ENCODE measurements at regions not wholly inside any gene's neighbourhood (a gene's known extent, or its start where the extent isn't known, plus 50 kb on each side); places are given as distances from the start of the nearest gene placed in this dataset.
"Not testable (repeated sequence)": the region's sequence is repeated elsewhere in the genome, so short reads cannot be mapped to it uniquely, and the experiment has no call there.

DNA sequence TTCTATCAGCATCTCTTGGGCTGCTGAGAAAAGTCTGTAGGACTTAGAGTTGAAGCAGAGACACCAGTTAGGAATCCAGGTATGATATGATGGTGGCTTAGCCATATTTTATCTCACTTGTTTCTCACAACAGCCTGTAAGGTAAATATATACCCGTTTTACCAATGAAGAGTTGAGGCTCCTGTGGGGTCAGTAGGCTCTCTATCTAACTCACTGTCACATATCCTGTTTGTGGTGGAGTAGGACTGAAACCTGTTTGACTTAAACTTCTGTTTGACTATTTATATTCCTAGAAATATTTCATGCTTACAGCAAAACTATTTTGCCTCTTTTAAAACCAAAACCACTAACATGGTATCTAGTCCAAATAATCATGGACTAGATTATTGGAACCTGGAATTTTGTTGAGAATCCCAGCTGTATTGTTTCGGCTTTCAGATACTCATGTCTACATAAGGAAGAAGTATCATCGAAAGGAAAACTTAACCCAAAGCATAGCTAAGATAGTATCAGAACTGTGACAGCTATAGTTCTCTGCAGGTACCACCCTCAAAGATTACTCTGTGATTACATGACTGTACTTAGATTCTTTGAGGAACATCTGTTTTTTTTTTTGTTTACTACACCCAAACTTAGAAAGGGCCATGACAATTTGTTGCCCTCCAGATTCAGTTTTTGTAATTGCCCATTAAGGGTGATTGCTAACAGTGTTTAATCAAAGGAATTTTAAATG is 216.1 kb upstream of the THUMPD2 start:
- DNase-seq: no peak

GRCh38 chr2:39994151-39994550 is 215.1 kb upstream of the THUMPD2 start:
- DNase-seq: no peak

GRCh38 chr2:39991298-39991697 is 212.2 kb upstream of the THUMPD2 start:
- DNase-seq: no peak

- no peak for DNase-seq
Observed at GRCh38 chr2:39990335-39990900, 211.4 kb upstream of the THUMPD2 start.

DNA sequence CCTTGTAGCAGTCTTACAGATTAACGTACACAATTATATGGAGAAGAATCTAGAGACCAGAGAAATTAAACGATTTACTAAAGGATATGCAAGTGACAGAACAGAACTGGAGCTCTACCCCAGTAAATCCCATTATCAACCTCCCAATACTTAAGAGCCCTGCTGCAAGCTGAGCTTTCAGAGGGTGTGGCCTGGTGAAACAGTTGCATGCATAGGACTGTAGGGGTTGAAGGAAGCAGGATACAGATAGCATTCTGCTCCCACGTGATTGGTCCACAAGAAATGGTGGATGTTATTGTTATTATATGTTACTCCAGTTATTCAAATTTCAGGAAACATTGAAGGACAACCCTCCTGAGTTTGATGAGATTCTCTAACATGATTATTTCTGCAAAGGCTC is 210.8 kb upstream of the THUMPD2 start:
- DNase-seq: no peak

DNA sequence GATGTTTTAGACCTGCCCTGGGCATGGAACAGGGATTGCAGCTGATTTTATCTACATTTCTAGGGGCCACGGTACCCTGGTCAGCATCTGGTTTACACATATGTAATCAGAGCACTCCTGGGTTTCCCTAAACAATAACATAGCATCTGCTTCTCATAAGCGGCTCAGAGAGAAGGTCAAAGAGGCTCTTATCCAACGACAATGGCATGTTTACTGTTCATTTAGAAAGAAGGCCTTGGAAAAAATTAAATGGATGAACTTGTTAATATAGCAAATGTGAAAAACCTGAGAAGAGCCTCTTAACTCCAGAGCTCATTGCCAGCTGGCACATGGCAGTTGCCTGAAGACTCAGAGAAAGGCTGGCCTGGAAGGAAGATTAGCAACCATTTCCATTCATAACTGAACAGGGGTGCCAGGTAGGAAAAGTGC is 202.8 kb upstream of the THUMPD2 start:
- no peak for DNase-seq

DNA sequence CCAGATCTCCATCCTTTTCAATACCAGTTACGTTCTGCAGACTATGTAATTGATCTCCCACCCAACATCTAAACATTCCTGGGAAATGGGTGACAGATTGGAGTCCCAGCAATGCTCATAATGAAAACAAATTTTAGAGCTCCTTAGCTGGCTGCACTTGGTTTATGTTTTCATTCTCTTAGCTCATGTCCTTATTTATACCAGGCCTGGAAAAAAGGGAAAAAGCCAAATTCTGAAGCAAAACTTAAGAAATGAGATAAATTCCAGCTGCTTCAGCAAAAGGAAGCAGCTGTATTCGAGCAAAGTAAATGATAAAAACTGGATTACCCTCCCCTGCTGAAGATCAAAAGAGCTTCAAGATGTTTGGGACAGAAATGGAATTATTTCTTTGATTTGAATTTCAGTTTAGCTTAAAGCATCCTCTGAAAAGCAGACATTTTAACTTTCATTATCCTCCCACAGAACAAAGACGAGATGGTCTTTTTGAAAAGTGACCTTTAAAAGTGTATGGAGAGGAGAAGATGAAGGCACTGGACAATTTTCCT is 196.5 kb upstream of the THUMPD2 start:
- no peak for DNase-seq

DNA sequence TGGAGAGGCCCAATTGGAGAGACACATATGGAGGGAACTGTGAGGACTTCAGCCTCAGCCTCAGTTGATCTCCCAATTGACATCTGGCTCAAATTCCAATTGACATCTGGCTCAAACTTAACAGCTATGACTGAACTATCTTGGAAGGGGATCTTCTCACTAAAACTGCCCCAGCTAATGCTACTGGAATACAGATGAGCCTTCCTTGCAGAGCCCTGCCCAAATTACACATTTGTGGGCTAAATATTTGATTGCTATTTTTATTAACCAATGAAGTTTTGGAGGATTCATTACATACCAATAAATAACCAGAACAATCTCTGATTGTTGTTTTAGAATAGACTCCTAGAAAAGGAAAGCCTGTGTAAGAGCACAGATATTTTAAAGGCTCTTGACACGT is 189.0 kb upstream of the THUMPD2 start:
- DNase-seq: no peak

GRCh38 chr2:39960681-39961080 is 181.6 kb upstream of the THUMPD2 start:
- not testable (repeated sequence) for DNase-seq

GRCh38 chr2:39954346-39954745 is 175.3 kb upstream of the THUMPD2 start:
- DNase-seq: no peak

DNA sequence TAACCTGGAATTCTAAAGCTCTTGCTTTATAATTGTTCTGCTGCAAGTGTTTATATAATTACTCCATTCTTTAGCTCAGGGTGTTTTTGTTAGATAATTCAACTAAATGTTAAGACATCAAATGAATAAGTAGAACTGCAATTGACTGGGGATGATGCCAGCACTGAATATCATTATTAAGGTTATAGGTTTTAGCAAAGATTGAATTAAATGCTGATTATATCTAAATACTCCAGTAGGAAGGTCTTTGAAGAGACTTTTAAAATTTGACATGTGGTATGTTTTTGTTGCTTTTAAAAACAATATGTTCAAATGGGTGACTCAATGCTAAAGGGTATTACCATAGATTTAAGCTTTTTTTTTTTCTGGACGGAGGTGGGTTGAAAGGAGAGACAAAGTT is 170.1 kb upstream of the THUMPD2 start:
- DNase-seq: no peak

GRCh38 chr2:39948016-39948719 is 169.1 kb upstream of the THUMPD2 start:
- DNase-seq: no peak

DNA sequence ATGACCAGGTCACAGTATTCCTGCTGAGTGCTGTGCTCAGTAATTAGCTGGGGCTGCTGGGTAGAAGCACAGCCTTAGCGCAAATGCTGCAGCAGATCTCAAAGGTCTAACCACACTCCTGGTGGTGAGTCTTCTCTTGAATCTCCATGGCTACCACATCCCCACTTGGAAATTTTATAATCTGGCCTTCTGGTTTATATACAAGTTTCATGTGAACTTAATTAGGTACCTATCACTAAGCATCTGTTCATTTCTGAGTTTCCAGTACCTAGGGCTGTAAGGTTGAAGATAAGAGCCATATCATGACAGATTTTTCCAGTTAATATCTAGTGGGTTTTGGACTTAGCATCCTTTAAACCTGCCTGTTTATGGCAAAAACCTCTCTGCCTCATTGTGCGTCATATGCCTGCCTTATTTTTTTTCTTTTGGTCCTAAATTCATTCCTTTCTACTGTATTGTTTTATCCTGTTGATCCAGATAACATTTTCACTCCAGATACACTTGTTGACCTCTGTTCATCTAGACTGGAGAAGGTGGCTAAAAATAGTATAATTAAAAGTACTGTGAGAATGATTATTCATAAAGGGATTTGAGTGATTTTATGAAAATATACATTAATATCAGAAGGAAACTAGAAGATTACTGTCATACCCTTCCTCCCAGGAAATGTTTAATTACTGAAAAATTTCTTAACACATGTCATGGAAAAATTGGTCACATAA is 168.4 kb upstream of the THUMPD2 start:
- DNase-seq: no peak

GRCh38 chr2:39942950-39943349 is 163.9 kb upstream of the THUMPD2 start:
- DNase-seq: no peak

- DNase-seq: no peak
Observed at GRCh38 chr2:39938035-39938835, 159.2 kb upstream of the THUMPD2 start.

DNA sequence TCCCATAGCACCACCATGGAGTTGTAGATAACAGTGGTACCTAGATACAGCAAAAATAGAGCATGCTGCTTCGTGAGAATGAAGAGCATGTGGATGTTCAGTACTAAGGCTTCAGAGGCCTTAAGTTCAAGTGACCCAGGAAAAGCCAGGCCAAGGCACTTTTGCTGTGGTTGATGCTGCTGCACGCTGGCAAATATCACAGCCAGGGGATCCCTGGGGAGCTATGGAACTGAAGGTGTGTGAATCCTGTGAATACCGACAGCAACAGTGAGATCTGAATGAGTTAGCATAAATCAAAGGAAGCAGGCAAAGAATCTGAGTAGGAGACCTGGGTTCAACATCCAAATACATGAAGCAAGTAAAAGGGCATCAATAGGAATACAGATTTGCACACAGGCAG is 158.6 kb upstream of the THUMPD2 start:
- DNase-seq: no peak

DNA sequence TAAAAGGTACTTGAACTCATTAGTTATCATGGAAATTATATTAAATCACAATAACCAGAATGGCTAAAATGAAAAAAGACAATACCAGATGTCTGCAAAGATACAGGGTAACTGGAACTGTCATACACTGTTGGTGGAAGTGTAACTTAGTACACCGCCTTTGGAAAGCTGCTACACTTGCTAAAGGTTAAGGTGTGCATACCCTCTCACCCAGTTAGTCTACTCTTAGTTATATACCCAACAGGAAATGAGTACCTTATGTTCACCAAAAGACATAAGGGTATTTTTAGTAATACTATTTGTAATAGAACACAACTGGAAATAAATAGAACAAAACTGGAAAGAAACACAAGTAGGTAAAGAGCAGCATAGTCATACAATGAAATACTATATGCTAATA is 155.8 kb upstream of the THUMPD2 start:
- no peak for DNase-seq

- DNase-seq: no peak
Observed at GRCh38 chr2:39933196-39933595, 154.1 kb upstream of the THUMPD2 start.

DNA sequence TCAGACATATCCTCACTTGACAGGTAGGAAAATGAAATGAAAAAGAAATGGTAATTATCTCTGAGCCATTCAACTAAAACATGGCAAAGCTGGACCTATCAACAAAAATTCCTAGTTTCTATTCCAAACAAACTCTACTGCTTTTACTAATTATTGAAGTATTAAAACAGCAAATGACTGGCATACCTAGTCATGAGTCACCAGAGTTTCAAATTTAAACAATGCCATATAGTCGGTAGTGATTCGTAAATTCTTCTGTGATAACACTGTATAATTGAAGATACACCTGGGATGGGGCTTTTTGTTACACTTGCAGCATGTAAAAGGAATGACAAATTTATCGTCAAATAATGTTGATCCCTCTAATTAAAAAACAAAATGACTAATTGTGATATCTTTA is 153.1 kb upstream of the THUMPD2 start:
- DNase-seq: no peak

- DNase-seq: no peak
Observed at GRCh38 chr2:39930175-39930917, 151.3 kb upstream of the THUMPD2 start.

- DNase-seq: no peak
Observed at GRCh38 chr2:39929531-39929930, 150.5 kb upstream of the THUMPD2 start.

- no peak for DNase-seq
Observed at GRCh38 chr2:39925312-39925711, 146.3 kb upstream of the THUMPD2 start.
